Stimulated activated CD8-positive, alpha-beta memory T cell treated with anti-CD3 and anti-CD28 coated beads, Interleukin-15, amount 100 ng/mL, for 48 hours (primary cell): ENCODE measurements at regions not wholly inside any gene's neighbourhood (a gene's known extent, or its start where the extent isn't known, plus 50 kb on each side); places are given as distances from the start of the nearest gene placed in this dataset.
"Not testable (repeated sequence)": the region's sequence is repeated elsewhere in the genome, so short reads cannot be mapped to it uniquely, and the experiment has no call there.

Experiments
- DNase-seq, 2 donors: peaks; one replicate each; pipeline ENCODE4 v3.0.0-alpha.2; 2020; ENCODE audit warnings: low read depth in 2 of 2

- DNase-seq: no peak
Observed at GRCh38 chr5:153365547-153365946, 124.9 kb upstream of the GRIA1 start.

- no peak for DNase-seq
Observed at GRCh38 chr5:153367466-153367865, 123.0 kb upstream of the GRIA1 start.

GRCh38 chr5:153372425-153373129 is 117.9 kb upstream of the GRIA1 start:
- DNase-seq: no peak

- DNase-seq: no peak
Observed at GRCh38 chr5:153373130-153373498, 117.4 kb upstream of the GRIA1 start.

- not testable (repeated sequence) for DNase-seq
Observed at GRCh38 chr5:153381630-153382029, 108.8 kb upstream of the GRIA1 start.

GRCh38 chr5:153390569-153390968 is 99.9 kb upstream of the GRIA1 start:
- DNase-seq: no peak

- DNase-seq: no peak
Observed at GRCh38 chr5:153399595-153399994, 90.9 kb upstream of the GRIA1 start.

GRCh38 chr5:153400931-153401330 is 89.5 kb upstream of the GRIA1 start:
- no peak for DNase-seq

- no peak for DNase-seq
Observed at GRCh38 chr5:153402550-153402949, 87.9 kb upstream of the GRIA1 start.

GRCh38 chr5:153403470-153403869 is 87.0 kb upstream of the GRIA1 start:
- DNase-seq: no peak

GRCh38 chr5:153404747-153405146 is 85.7 kb upstream of the GRIA1 start:
- no peak for DNase-seq

- DNase-seq: no peak
Observed at GRCh38 chr5:153421676-153422075, 68.8 kb upstream of the GRIA1 start.

- no peak for DNase-seq
Observed at GRCh38 chr5:153425914-153426313, 64.6 kb upstream of the GRIA1 start.

- DNase-seq: no peak
Observed at GRCh38 chr5:153429761-153430380, 60.6 kb upstream of the GRIA1 start.

- DNase-seq: no peak
Observed at GRCh38 chr5:153432583-153432982, 57.9 kb upstream of the GRIA1 start.

GRCh38 chr5:153437251-153437650 is 53.2 kb upstream of the GRIA1 start:
- DNase-seq: no peak

- no peak for DNase-seq
Observed at GRCh38 chr5:153439130-153439529, 51.3 kb upstream of the GRIA1 start.
